ENCODE measurements at regions not wholly inside any gene's neighbourhood (a gene's known extent, or its start where the extent isn't known, plus 50 kb on each side); places are given as distances from the start of the nearest gene placed in this dataset.

GRCh38 chr22:48368975-48369525 is 1458.6 kb downstream of the BRD1 start:
- 78 to 82% methylated on average over 11 of the region's 11 CpGs for WGBS, 2 donors
- DNase-seq = no peak
- Histone ChIP-seq H3K36me3 (no peaks in the 10 kb centered on the region), H3K27me3 (peaks cover 0 to 20% (median 0%) of the 10 kb centered on the region in 4 donors), H3K27ac (no peak overlapping the region), H3K4me1 (peaks cover 0 to 9% (median 0%) of the 10 kb centered on the region in 3 donors), H3K9me3 (no peaks in the 10 kb centered on the region), H3K4me3 (no peak overlapping the region)
- intact Hi-C loops (cut with DNase I) = no loop called here
- TF ChIP-seq POLR2A (IDR thresholded peaks at IDR 0.05) (no peak), CTCF (IDR thresholded peaks at IDR 0.05) (no peak)

GRCh38 chr22:48367731-48368130 is 1459.9 kb downstream of the BRD1 start:
- Histone ChIP-seq H3K27me3 (peaks cover 0 to 11% (median 0%) of the 10 kb centered on the region in 4 donors), H3K4me3 (no peak overlapping the region), H3K36me3 (no peaks in the 10 kb centered on the region), H3K4me1 (peaks cover 0 to 9% (median 0%) of the 10 kb centered on the region in 3 donors), H3K9me3 (no peaks in the 10 kb centered on the region), H3K27ac (no peak overlapping the region)
- DNase-seq = no peak
- no peak for TF ChIP-seq POLR2A (IDR thresholded peaks at IDR 0.05)
- TF ChIP-seq CTCF (IDR thresholded peaks at IDR 0.05) = no peak
- intact Hi-C loops (cut with DNase I) = no loop called here
- 60 to 87% methylated on average over 2 to 7 of the region's 12 CpGs for WGBS, 2 donors

DNA sequence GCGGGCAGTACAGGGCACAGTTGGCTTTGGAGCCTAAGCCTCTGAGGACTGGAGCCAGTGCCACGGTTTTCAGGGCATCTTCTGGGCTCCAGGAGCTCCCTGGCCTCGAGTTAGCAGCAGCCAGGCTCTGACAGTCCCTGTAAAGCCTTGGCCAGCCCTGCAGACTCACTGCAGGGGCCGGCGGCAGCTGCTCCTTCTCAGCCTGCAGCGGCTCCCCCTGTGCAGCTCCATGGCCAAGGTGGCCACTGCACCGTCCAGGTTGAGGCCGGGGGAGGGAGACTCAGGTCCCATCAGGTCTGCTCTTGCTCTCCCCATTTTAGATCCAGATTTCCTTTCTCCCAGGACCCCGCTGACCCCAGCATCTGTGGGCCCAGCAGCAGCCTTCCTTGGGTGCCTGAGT is 1461.1 kb downstream of the BRD1 start:
- Histone ChIP-seq H3K27me3 (peaks cover 0 to 11% (median 0%) of the 10 kb centered on the region in 4 donors), H3K27ac (no peak overlapping the region), H3K9me3 (no peaks in the 10 kb centered on the region), H3K4me3 (no peak overlapping the region), H3K4me1 (peaks cover 0 to 9% (median 0%) of the 10 kb centered on the region in 3 donors), H3K36me3 (no peaks in the 10 kb centered on the region)
- TF ChIP-seq POLR2A (IDR thresholded peaks at IDR 0.05) (no peak), CTCF (IDR thresholded peaks at IDR 0.05) (no peak)
- intact Hi-C loops (cut with DNase I) = no loop called here
- WGBS, 2 donors = 60% methylated on average over 2 of the region's 9 CpGs; no CpG with 5 or more reads in 1 of the 2 donors
- DNase-seq = no peak

DNA sequence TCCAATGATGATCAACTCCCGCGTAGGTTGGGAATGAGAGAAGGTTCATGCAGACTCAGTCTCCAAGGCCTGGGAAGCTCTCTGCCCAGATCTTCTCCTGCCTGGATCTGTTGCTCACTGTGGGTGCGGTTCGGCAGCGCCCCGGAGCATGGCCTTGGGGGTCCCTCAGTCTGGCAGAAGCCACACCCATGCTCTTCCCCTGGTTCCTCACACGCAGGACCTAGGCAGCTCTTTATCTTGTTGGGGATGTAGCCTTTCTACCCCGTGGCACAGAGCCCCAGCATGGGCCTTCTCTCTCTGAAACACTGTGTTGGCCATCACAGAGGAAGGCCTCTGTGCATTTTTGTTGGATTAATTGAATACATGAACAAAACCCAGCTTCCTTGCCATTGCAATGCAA is 1461.6 kb downstream of the BRD1 start:
- Histone ChIP-seq H3K9me3 (no peaks in the 10 kb centered on the region), H3K4me3 (no peak overlapping the region), H3K27ac (no peak overlapping the region), H3K36me3 (no peaks in the 10 kb centered on the region), H3K27me3 (peaks cover 0 to 11% (median 0%) of the 10 kb centered on the region in 4 donors), H3K4me1 (peaks cover 0 to 9% (median 0%) of the 10 kb centered on the region in 3 donors)
- WGBS, 2 donors = 85 to 86% methylated on average over 7 to 8 of the region's 8 CpGs
- TF ChIP-seq CTCF (IDR thresholded peaks at IDR 0.05) (no peak), POLR2A (IDR thresholded peaks at IDR 0.05) (no peak)
- no peak for DNase-seq
- intact Hi-C loops (cut with DNase I) = no loop called here

DNA sequence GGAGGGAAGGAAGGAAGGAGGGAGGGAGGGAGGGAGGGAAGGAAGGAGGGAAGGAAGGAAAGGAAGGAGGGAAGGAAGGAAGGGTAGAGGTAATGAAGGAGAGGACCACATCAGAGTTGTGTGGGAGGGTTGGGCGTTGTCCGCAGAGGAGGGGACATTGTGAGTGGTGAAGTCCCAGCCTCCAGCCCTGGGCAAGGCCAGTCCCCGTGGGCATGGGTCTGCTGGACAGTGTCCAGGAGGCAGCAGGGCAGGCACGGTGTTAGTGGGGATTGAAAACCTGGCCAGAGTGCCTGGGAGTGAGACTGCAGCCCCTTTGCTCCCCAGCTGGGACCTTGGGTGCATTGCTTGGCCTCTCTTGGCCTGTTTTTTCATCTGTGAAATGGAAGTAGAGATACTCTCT is 1462.3 kb downstream of the BRD1 start:
- H3K4me3 ChIP-seq = no peak overlapping the region
- peaks cover 0 to 7% (median 0%) of the 10 kb centered on the region in 3 donors for H3K4me1 ChIP-seq
- H3K36me3 ChIP-seq = no peaks in the 10 kb centered on the region
- H3K27ac ChIP-seq = no peak overlapping the region
- H3K9me3 ChIP-seq = no peaks in the 10 kb centered on the region
- no peak for DNase-seq
- TF ChIP-seq POLR2A (IDR thresholded peaks at IDR 0.05) = no peak
- no peak for TF ChIP-seq CTCF (IDR thresholded peaks at IDR 0.05)
- peaks cover 0 to 9% (median 0%) of the 10 kb centered on the region in 4 donors for H3K27me3 ChIP-seq
- intact Hi-C loops (cut with DNase I) = no loop called here
- 65 to 77% methylated on average over 4 of the region's 4 CpGs for WGBS, 2 donors

Measured in esophagus squamous epithelium (tissue), 5 donors.